ENCODE measurements at regions not wholly inside any gene's neighbourhood (a gene's known extent, or its start where the extent isn't known, plus 50 kb on each side); places are given as distances from the start of the nearest gene placed in this dataset.

DNA sequence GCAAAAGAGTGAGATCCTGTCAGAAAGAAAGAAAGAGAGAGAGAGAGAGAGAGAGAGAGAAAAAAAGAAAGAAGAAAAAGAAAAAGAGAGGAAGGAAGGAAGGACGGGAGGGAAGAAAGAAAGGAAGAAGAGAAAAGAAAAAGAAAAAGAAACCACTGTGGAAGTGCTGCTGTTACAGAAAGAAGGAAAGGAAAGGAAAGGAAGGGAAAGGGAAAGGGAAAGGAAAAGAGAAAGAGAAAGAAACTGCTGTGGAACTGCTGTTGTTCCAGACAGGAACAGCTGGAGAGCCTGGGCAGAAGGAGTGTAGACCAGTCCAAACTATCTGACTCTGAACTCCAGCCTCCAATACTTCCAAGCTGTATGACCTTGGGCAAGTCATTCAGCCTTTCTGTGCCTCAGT is 220.7 kb upstream of the WWC1 start:
- no peak for TF ChIP-seq EZH2 (IDR thresholded peaks at IDR 0.05; ENCODE audit: insufficient read depth, poor library complexity, severe bottlenecking)
- no peak for TF ChIP-seq EZH2phosphoT487 (IDR thresholded peaks at IDR 0.05; ENCODE audit: insufficient read depth, low read depth)
